H9 (cell line): ENCODE measurements at regions not wholly inside any gene's neighbourhood (a gene's known extent, or its start where the extent isn't known, plus 50 kb on each side); places are given as distances from the start of the nearest gene placed in this dataset.

Source experiments
- DNase-seq: peaks from one replicate; pipeline ENCODE4 v3.0.0-alpha.2; 2017
- H2AFZ ChIP-seq: one replicate; pipeline ENCODE4 v1.6.1; 2013; ENCODE audit warnings: mild to moderate bottlenecking, low read length, control low read depth, moderate library complexity
- H2AK5ac ChIP-seq: 2 replicates; pipeline ENCODE4 v1.6.1; 2013; ENCODE audit warnings: low read length, control low read depth, mixed read lengths; ENCODE audit not compliant: insufficient read length
- H2BK120ac ChIP-seq: one replicate; pipeline ENCODE4 v1.6.1; 2013; ENCODE audit warnings: low read depth, mild to moderate bottlenecking, low read length, control low read depth, inconsistent platforms; ENCODE audit not compliant: poor library complexity, severe bottlenecking
- H2BK12ac ChIP-seq: 2 replicates; pipeline ENCODE4 v1.6.1; 2013; ENCODE audit warnings: low read length, control low read depth, mixed read lengths, low read depth; ENCODE audit not compliant: insufficient read length
- H2BK15ac ChIP-seq: 2 replicates; pipeline ENCODE4 v1.6.1; 2013; ENCODE audit warnings: low read depth, low read length, control low read depth
- H2BK20ac ChIP-seq: one replicate; pipeline ENCODE4 v1.6.1; 2013; ENCODE audit warnings: low read depth, mild to moderate bottlenecking, low read length, control low read depth, inconsistent platforms; ENCODE audit not compliant: poor library complexity, severe bottlenecking
- H2BK5ac ChIP-seq: 2 replicates; pipeline ENCODE4 v1.6.1; 2013; ENCODE audit warnings: low read length, control low read depth, mixed read lengths; ENCODE audit not compliant: insufficient read length
- H3K14ac ChIP-seq: 2 replicates; pipeline ENCODE4 v1.6.1; 2013; ENCODE audit warnings: low read length, control low read depth; ENCODE audit not compliant: insufficient read depth
- H3K18ac ChIP-seq: 2 replicates; pipeline ENCODE4 v1.6.1; 2013; ENCODE audit warnings: low read depth, mild to moderate bottlenecking, mixed read lengths, low read length, control low read depth; ENCODE audit not compliant: insufficient read length
- H3K23ac ChIP-seq: 2 replicates; pipeline ENCODE4 v1.6.1; 2013; ENCODE audit warnings: low read length, control low read depth, mixed read lengths, low read depth; ENCODE audit not compliant: insufficient read length
- H3K23me2 ChIP-seq: 2 replicates; pipeline ENCODE4 v1.6.1; 2013; ENCODE audit warnings: low read depth, mild to moderate bottlenecking, mixed read lengths, low read length, control low read depth; ENCODE audit not compliant: insufficient read length, poor library complexity, severe bottlenecking
- H3K27ac ChIP-seq: 2 replicates; pipeline ENCODE4 v1.5.1; 2013; ENCODE audit warnings: low read length, control low read depth, mixed read lengths, low read depth; ENCODE audit not compliant: insufficient read length
- H3K27me3 ChIP-seq: 2 replicates; pipeline ENCODE4 v1.6.1; 2013; ENCODE audit warnings: low read length, control low read depth, inconsistent platforms; ENCODE audit not compliant: insufficient read depth
- H3K4ac ChIP-seq: 2 replicates; pipeline ENCODE4 v1.6.1; 2013; ENCODE audit warnings: low read depth, mild to moderate bottlenecking, control low read depth, inconsistent platforms, low read length, moderate library complexity
- H3K4me1 ChIP-seq: 2 replicates; pipeline ENCODE4 v1.6.1; 2013; ENCODE audit warnings: low read length, control low read depth, inconsistent platforms; ENCODE audit not compliant: insufficient read depth
- H3K4me2 ChIP-seq: 2 replicates; pipeline ENCODE4 v1.6.1; 2013; ENCODE audit warnings: low read length, control low read depth, mixed read lengths; ENCODE audit not compliant: insufficient read length, insufficient read depth
- H3K56ac ChIP-seq: 2 replicates; pipeline ENCODE4 v1.6.1; 2013; ENCODE audit warnings: low read depth, mild to moderate bottlenecking, mixed read lengths, low read length, control low read depth; ENCODE audit not compliant: insufficient read length
- H3K79me1 ChIP-seq: 2 replicates; pipeline ENCODE4 v1.6.1; 2013; ENCODE audit warnings: low read depth, mild to moderate bottlenecking, moderate library complexity, low read length, control low read depth, inconsistent platforms; ENCODE audit not compliant: insufficient read depth, poor library complexity, severe bottlenecking
- H3K79me2 ChIP-seq: 2 replicates; pipeline ENCODE4 v1.6.1; 2013; ENCODE audit warnings: low read length, control low read depth, inconsistent platforms; ENCODE audit not compliant: insufficient read depth
- H3K9ac ChIP-seq: 2 replicates; pipeline ENCODE4 v1.6.1; 2013; ENCODE audit warnings: low read length, control low read depth, mixed read lengths; ENCODE audit not compliant: insufficient read length; ENCODE audit errors: extremely low read depth
- H3K9me3 ChIP-seq: one replicate; pipeline ENCODE4 v1.6.1; 2013; ENCODE audit warnings: low read depth, low read length, inconsistent platforms; ENCODE audit not compliant: control insufficient read depth
- H3T11ph ChIP-seq: one replicate; pipeline ENCODE4 v1.6.1; 2013; ENCODE audit warnings: mild to moderate bottlenecking, low read length, control low read depth, inconsistent platforms
- H4K20me1 ChIP-seq: one replicate; pipeline ENCODE4 v1.6.1; 2013; ENCODE audit not compliant: control insufficient read depth, insufficient read length, insufficient read depth
- H4K5ac ChIP-seq: 2 replicates; pipeline ENCODE4 v1.6.1; 2013; ENCODE audit warnings: low read depth, mild to moderate bottlenecking, mixed read lengths, low read length, control low read depth; ENCODE audit not compliant: insufficient read length
- H4K8ac ChIP-seq: replicated peaks from 2 replicates; pipeline ENCODE4 v1.6.1; 2013; ENCODE audit warnings: low read length, control low read depth, mixed read lengths, low read depth; ENCODE audit not compliant: insufficient read length
- H4K91ac ChIP-seq: 2 replicates; pipeline ENCODE4 v1.6.1; 2013; ENCODE audit warnings: low read depth, mild to moderate bottlenecking, moderate library complexity, mixed read lengths, low read length, control low read depth; ENCODE audit not compliant: insufficient read length
- H3K27ac Mint-ChIP-seq, 3 experiments: 2 replicates in 2 of 3; 3 replicates in 1 of 3; pipeline ENCODE4 v1.8.0; 2020 to 2021; ENCODE audit warnings: mixed read lengths in 3 of 3, mild to moderate bottlenecking in 1 of 3, moderate library complexity in 1 of 3
- H3K27me3 Mint-ChIP-seq: 2 replicates; pipeline ENCODE4 v1.8.0; 2021; ENCODE audit warnings: low read depth, mild to moderate bottlenecking, moderate library complexity, mixed read lengths
- H3K36me3 Mint-ChIP-seq, 3 experiments: 2 replicates in 2 of 3; 3 replicates in 1 of 3; pipeline ENCODE4 v1.8.0; 2020 to 2021; ENCODE audit warnings: low read depth in 3 of 3, mixed read lengths in 3 of 3; ENCODE audit not compliant: insufficient read depth in 1 of 3
- H3K4me1 Mint-ChIP-seq, 2 experiments: 2 replicates each; pipeline ENCODE4 v1.8.0; 2020; ENCODE audit warnings: mixed read lengths in 2 of 2
- H3K4me3 Mint-ChIP-seq, 2 experiments: 2 replicates in 1 of 2; 3 replicates in 1 of 2; pipeline ENCODE4 v1.8.0; 2020 to 2021; ENCODE audit warnings: mild to moderate bottlenecking in 2 of 2, mixed read lengths in 2 of 2, moderate library complexity in 1 of 2
- H3K9me3 Mint-ChIP-seq, 2 experiments: 2 replicates in 1 of 2; 3 replicates in 1 of 2; pipeline ENCODE4 v1.8.0; 2020; ENCODE audit warnings: mild to moderate bottlenecking in 2 of 2, mixed read lengths in 2 of 2, moderate library complexity in 1 of 2
- CTCF ChIP-seq: fragments of 200-600 bp; sonication (generic); conservative IDR thresholded peaks from 3 replicates; pipeline ENCODE4 v1.8.0; 2021; ENCODE audit warnings: antibody characterized with exemption, mild to moderate bottlenecking
- WGBS: extraction: QIAGEN DNeasy Blood & Tissue Kit; methylation state at CpG from one replicate; pipeline ENCODE4 v1.1.7; 2013; ENCODE audit warnings: missing lambda C conversion rate, low lambda C conversion rate, mixed read lengths; ENCODE audit not compliant: insufficient read length; ENCODE audit errors: extremely low coverage; 5-methylcytosine and 5-hydroxymethylcytosine counted together

- H4K20me1 ChIP-seq: no peaks in the 10 kb centered on the region
- H4K5ac ChIP-seq: no peak overlapping the region
- H2BK15ac ChIP-seq: no peak overlapping the region
- no peak overlapping the region for H3K27ac ChIP-seq
- no peak overlapping the region for H3K56ac ChIP-seq
- Mint-ChIP-seq H3K27ac (no peak overlapping the region), H3K36me3 (no peaks in the 10 kb centered on the region), H3K9me3 (no peaks in the 10 kb centered on the region), H3K4me3 (no peak overlapping the region), H3K27me3 (no peaks in the 10 kb centered on the region; the same call in 1 of the 2 replicates), H3K4me1 (peaks cover 5 to 6% of the 10 kb centered on the region in 2 experiments; a peak in 3 of 4 replicates)
- H4K91ac ChIP-seq: no peak overlapping the region
- H3K9me3 ChIP-seq: no peaks in the 10 kb centered on the region
- H2BK12ac ChIP-seq: no peak overlapping the region
- no peak overlapping the region for H3K9ac ChIP-seq
- H3K23me2 ChIP-seq: no peaks in the 10 kb centered on the region
- H3K14ac ChIP-seq: no peak overlapping the region
- no peak overlapping the region for H4K8ac ChIP-seq
- H3K27me3 ChIP-seq: no peaks in the 10 kb centered on the region
- no peak for DNase-seq
- H3K79me2 ChIP-seq: no peaks in the 10 kb centered on the region
- no peak overlapping the region for H2BK20ac ChIP-seq
- no peak overlapping the region for H2AK5ac ChIP-seq
- H3T11ph ChIP-seq: no peak overlapping the region
- no peak overlapping the region for H2BK5ac ChIP-seq
- no peak overlapping the region for H3K4me2 ChIP-seq
- no peak overlapping the region for H3K4ac ChIP-seq
- H2AFZ ChIP-seq: no peak overlapping the region
- no peak overlapping the region for H2BK120ac ChIP-seq
- no peak for TF ChIP-seq CTCF
- no peaks in the 10 kb centered on the region for H3K79me1 ChIP-seq
- no peak overlapping the region for H3K23ac ChIP-seq
- no peaks in the 10 kb centered on the region; the same call in 1 of the 2 replicates for H3K4me1 ChIP-seq
- WGBS: no CpG with 5 or more reads among the region's 3 CpGs
- no peak overlapping the region for H3K18ac ChIP-seq
Measured at GRCh38 chr14:28055008-28055407, 711.6 kb upstream of the FOXG1 start.
